SK-N-SH treated with all-trans-retinoic acid at 6 μM for 48 hours (cell line): ENCODE measurements at regions not wholly inside any gene's neighbourhood (a gene's known extent, or its start where the extent isn't known, plus 50 kb on each side); places are given as distances from the start of the nearest gene placed in this dataset.

Experiments
- ATAC-seq: fragments of 200-7000 bp; cut with Tn5 transposase; 3 replicates; pipeline ENCODE4 v1.9.1; 2020; ENCODE audit warnings: mild to moderate bottlenecking, moderate library complexity
- ARNTL ChIP-seq: fragments of 450-650 bp; formaldehyde crosslinking; IDR thresholded peaks from 2 replicates; pipeline ENCODE4 v1.5.0; 2020; ENCODE audit warnings: low read depth, mild to moderate bottlenecking, moderate library complexity, borderline replicate concordance
- BACH2 ChIP-seq: fragments of 250-450 bp; sonication (Bioruptor Pico); IDR thresholded peaks from 2 replicates; pipeline ENCODE4 v1.9.0; 2021; ENCODE audit warnings: mild to moderate bottlenecking, borderline replicate concordance
- CREB5 ChIP-seq: fragments of 250-450 bp; sonication (Bioruptor Pico); IDR thresholded peaks from 2 replicates; pipeline ENCODE4 v1.5.1; 2020; ENCODE audit warnings: low read depth, mild to moderate bottlenecking, moderate library complexity
- CSRNP3 ChIP-seq: fragments of 250-450 bp; sonication (Bioruptor Pico); IDR thresholded peaks from 2 replicates; pipeline ENCODE4 v1.5.1; 2021; ENCODE audit warnings: mild to moderate bottlenecking, moderate library complexity
- ESRRG ChIP-seq: fragments of 250-450 bp; sonication (Bioruptor Pico); IDR thresholded peaks from 2 replicates; pipeline ENCODE4 v1.6.1; 2021; ENCODE audit warnings: mild to moderate bottlenecking
- GLIS3 ChIP-seq: fragments of 250-450 bp; sonication (Bioruptor Pico); IDR thresholded peaks from 2 replicates; pipeline ENCODE4 v1.5.0; 2020; ENCODE audit warnings: mild to moderate bottlenecking, moderate library complexity
- ISL1 ChIP-seq: fragments of 250-450 bp; sonication (Bioruptor Pico); IDR thresholded peaks from 2 replicates; pipeline ENCODE4 v2.1.2; 2022; ENCODE audit warnings: mild to moderate bottlenecking, moderate library complexity
- PATZ1 ChIP-seq: fragments of 250-450 bp; sonication (Bioruptor Pico); IDR thresholded peaks from 2 replicates; pipeline ENCODE4 v1.8.0; 2020; ENCODE audit warnings: mild to moderate bottlenecking, moderate library complexity, borderline replicate concordance
- POU6F1 ChIP-seq: fragments of 250-450 bp; sonication (Bioruptor Pico); IDR thresholded peaks from 2 replicates; pipeline ENCODE4 v1.8.0; 2021; ENCODE audit warnings: low read depth, mild to moderate bottlenecking, moderate library complexity, borderline replicate concordance
- PPARA ChIP-seq: fragments of 250-450 bp; sonication (Bioruptor Pico); IDR thresholded peaks from 2 replicates; pipeline ENCODE4 v1.5.0; 2020; ENCODE audit warnings: mild to moderate bottlenecking, borderline replicate concordance
- SNAI2 ChIP-seq: fragments of 250-450 bp; sonication (Bioruptor Pico); IDR thresholded peaks from 2 replicates; pipeline ENCODE4 v1.5.0; 2020; ENCODE audit warnings: mild to moderate bottlenecking, moderate library complexity
- TCF4 ChIP-seq: fragments of 250-450 bp; sonication (Bioruptor Pico); IDR thresholded peaks from 2 replicates; pipeline ENCODE4 v1.8.0; 2021; ENCODE audit warnings: mild to moderate bottlenecking, moderate library complexity, borderline replicate concordance
- TOX ChIP-seq: fragments of 250-450 bp; sonication (Bioruptor Pico); IDR thresholded peaks from 2 replicates; pipeline ENCODE4 v1.8.0; 2021; ENCODE audit warnings: mild to moderate bottlenecking, moderate library complexity, borderline replicate concordance
- TSHZ2 ChIP-seq: fragments of 250-450 bp; sonication (Bioruptor Pico); IDR thresholded peaks from 2 replicates; pipeline ENCODE4 v1.5.0; 2020; ENCODE audit warnings: mild to moderate bottlenecking, moderate library complexity
- ZC3H10 ChIP-seq: fragments of 250-450 bp; sonication (Bioruptor Pico); IDR thresholded peaks from 2 replicates; pipeline ENCODE4 v1.5.1; 2021; ENCODE audit warnings: mild to moderate bottlenecking, moderate library complexity
- ZFP30 ChIP-seq: fragments of 450-650 bp; formaldehyde crosslinking; IDR thresholded peaks from 2 replicates; pipeline ENCODE4 v1.5.0; 2022; ENCODE audit warnings: mild to moderate bottlenecking, moderate library complexity
- ZNF565 ChIP-seq: fragments of 450-650 bp; formaldehyde crosslinking; conservative IDR thresholded peaks from 2 replicates; pipeline ENCODE4 v1.5.0; 2020; ENCODE audit warnings: low read depth, mild to moderate bottlenecking, moderate library complexity
- ZNF70 ChIP-seq: fragments of 450-650 bp; formaldehyde crosslinking; IDR thresholded peaks from 2 replicates; pipeline ENCODE4 v1.5.0; 2020; ENCODE audit warnings: mild to moderate bottlenecking, moderate library complexity

- no peak for TF ChIP-seq GLIS3
- TF ChIP-seq ZC3H10: no peak
- TF ChIP-seq SNAI2 (CRISPR knock-in tag): no peak
- no peak for TF ChIP-seq ZNF565
- no peak for TF ChIP-seq ZFP30 (CRISPR knock-in tag)
- TF ChIP-seq TCF4 (CRISPR knock-in tag): no peak
- TF ChIP-seq POU6F1 (CRISPR knock-in tag): no peak
- peak; percentile 78 for ATAC-seq
Measured at GRCh38 chr17:77316191-77316641, 175.4 kb downstream of the SEC14L1 start.

GRCh38 chr17:77316651-77317050, 175.9 kb downstream of the SEC14L1 start:
- ATAC-seq: no peak
- TF ChIP-seq ISL1 (no peak), BACH2 (CRISPR knock-in tag) (no peak), TOX (CRISPR knock-in tag) (no peak), GLIS3 (no peak), ESRRG (CRISPR knock-in tag) (no peak), ZC3H10 (no peak), POU6F1 (CRISPR knock-in tag) (no peak)

GRCh38 chr17:77317091-77317750, 176.5 kb downstream of the SEC14L1 start:
- ATAC-seq: no peak
- TF ChIP-seq CSRNP3 (CRISPR knock-in tag) (no peak), GLIS3 (no peak), TOX (CRISPR knock-in tag) (no peak), TCF4 (CRISPR knock-in tag) (no peak), ARNTL (CRISPR knock-in tag) (no peak), PATZ1 (CRISPR knock-in tag) (no peak), CREB5 (CRISPR knock-in tag) (no peak), TSHZ2 (CRISPR knock-in tag) (no peak), ZNF70 (CRISPR knock-in tag) (no peak), PPARA (CRISPR knock-in tag) (no peak)
